22Rv1 (cell line): ENCODE measurements at regions not wholly inside any gene's neighbourhood (a gene's known extent, or its start where the extent isn't known, plus 50 kb on each side); places are given as distances from the start of the nearest gene placed in this dataset.

Experiments
- H3K27ac ChIP-seq: fragments of 450-650 bp; 2 replicates; pipeline ENCODE4 v1.5.1; 2017
- CTCF ChIP-seq: fragments of 450-650 bp; IDR thresholded peaks from 2 replicates; pipeline ENCODE4 v1.5.1; 2017; ENCODE audit warnings: mild to moderate bottlenecking
- ZFX ChIP-seq: fragments of 450-650 bp; IDR thresholded peaks from 2 replicates; pipeline ENCODE4 v1.6.1; 2017; ENCODE audit warnings: antibody characterized with exemption, borderline replicate concordance

- TF ChIP-seq CTCF (no peak), ZFX (no peak)
- H3K27ac ChIP-seq: no peak overlapping the region
These were observed 740.0 kb upstream of the TBX3 start for GRCh38 chr12:115424003-115424402.

- TF ChIP-seq ZFX: no peak
- H3K27ac ChIP-seq: no peak overlapping the region
These were observed 739.6 kb upstream of the TBX3 start for GRCh38 chr12:115423546-115423987.

GRCh38 chr12:115422845-115423545 lies 739.0 kb upstream of the TBX3 start:
- TF ChIP-seq CTCF (no peak), ZFX (no peak)
- no peak overlapping the region for H3K27ac ChIP-seq

- H3K27ac ChIP-seq: no peak overlapping the region
- no peak for TF ChIP-seq CTCF
- no peak for TF ChIP-seq ZFX
These were observed 738.1 kb upstream of the TBX3 start for GRCh38 chr12:115421796-115422709.

GRCh38 chr12:115421350-115421749 lies 737.4 kb upstream of the TBX3 start:
- no peak for TF ChIP-seq ZFX
- TF ChIP-seq CTCF: no peak
- H3K27ac ChIP-seq: no peak overlapping the region

GRCh38 chr12:115419145-115419646 lies 735.2 kb upstream of the TBX3 start:
- H3K27ac ChIP-seq: no peak overlapping the region
- TF ChIP-seq CTCF (no peak), ZFX (no peak)

- no peak overlapping the region for H3K27ac ChIP-seq
- TF ChIP-seq CTCF: no peak
- no peak for TF ChIP-seq ZFX
These were observed 733.6 kb upstream of the TBX3 start for GRCh38 chr12:115417610-115418009.
